Heart left ventricle (tissue), 16 donors: ENCODE measurements at regions not wholly inside any gene's neighbourhood (a gene's known extent, or its start where the extent isn't known, plus 50 kb on each side); places are given as distances from the start of the nearest gene placed in this dataset.
"Not testable (repeated sequence)": the region's sequence is repeated elsewhere in the genome, so short reads cannot be mapped to it uniquely, and the experiment has no call there.

ENCODE experiments used
- ATAC-seq, 4 donors: fragments of 200-7000 bp; cut with Tn5 transposase; one replicate each; pipeline ENCODE4 v1.9.1; 2020 to 2022; ENCODE audit warnings: moderate library complexity in 4 of 4, mild to moderate bottlenecking in 3 of 4, moderate number of reproducible peaks in 1 of 4
- DNase-seq, 5 donors: peaks; one replicate each; pipeline ENCODE4 v3.0.0-alpha.2; 2020
- H3K27ac ChIP-seq, 12 donors: fragments of 200-600 bp; sonication (generic) in 4 of 12; one replicate each; pipeline versions ENCODE4 v1.5.0 to v1.8.0; 2016 to 2022; ENCODE audit warnings: mild to moderate bottlenecking in 2 of 12
- H3K27me3 ChIP-seq, 9 donors: fragments of 200-600 bp; sonication (generic) in 2 of 9; one replicate each; pipeline versions ENCODE4 v1.5.1 to v1.8.0; 2016 to 2022; ENCODE audit warnings: mild to moderate bottlenecking in 3 of 9
- H3K36me3 ChIP-seq, 9 donors: fragments of 200-600 bp; sonication (generic) in 2 of 9; one replicate each; pipeline versions ENCODE4 v1.5.0 to v1.8.0; 2018 to 2022; ENCODE audit warnings: mild to moderate bottlenecking in 2 of 9
- H3K4me1 ChIP-seq, 12 donors: fragments of 200-600 bp; sonication (generic) in 4 of 12; one replicate each; pipeline versions ENCODE4 v1.5.0 to v1.8.0; 2016 to 2022; ENCODE audit warnings: mild to moderate bottlenecking in 3 of 12
- H3K4me3 ChIP-seq, 12 donors: fragments of 200-600 bp; sonication (generic) in 4 of 12; one replicate each; pipeline versions ENCODE4 v1.5.0 to v1.8.0; 2017 to 2022; ENCODE audit warnings: mild to moderate bottlenecking in 9 of 12, moderate library complexity in 4 of 12
- H3K9me3 ChIP-seq, 12 donors: fragments of 200-600 bp; sonication (generic) in 4 of 12; one replicate each; pipeline versions ENCODE4 v1.5.0 to v1.8.0; 2016 to 2022; ENCODE audit warnings: mild to moderate bottlenecking in 1 of 12
- CTCF ChIP-seq, 12 donors: fragments of 200-600 bp; sonication (generic) in 4 of 12; IDR thresholded peaks; one replicate each; pipeline versions ENCODE4 v1.5.0 to v1.8.0; 2018 to 2022; ENCODE audit warnings: antibody characterized with exemption in 12 of 12, mild to moderate bottlenecking in 5 of 12
- POLR2A ChIP-seq, 2 donors: fragments of 450-650 bp; IDR thresholded peaks; one replicate each; pipeline ENCODE4 v1.6.1; 2017; ENCODE audit warnings: antibody characterized with exemption in 2 of 2, mild to moderate bottlenecking in 2 of 2, moderate library complexity in 2 of 2
- WGBS, 4 donors: extraction: QIAGEN DNeasy Blood & Tissue Kit in 2 of 4; methylation state at CpG; one replicate each; pipeline versions ENCODE4 v1.1.5 to v1.1.7; 2013 to 2018; 5-methylcytosine and 5-hydroxymethylcytosine counted together
- intact Hi-C, 10 donors: fragments of 100-400 bp; cut with DNase I; formaldehyde crosslinking; loops; one replicate each; pipeline versions ENCODE4 v1.11.1 to v1.14.2; 2022
- donor health status: ischemic (EF 13 %, LVEDD 7.1; RV severe dilation, severe dysfunction).
- donor health status: healthy with polysubstance abuse.
- donor health status: DM: no; HTN: yes; CAD: no.
- donor health status: DM: no; HTN: no; CAD: no.
- donor health status: ischemic (EF 25% LVEDD 6.9; RV normal size, moderate dysfunction).
- donor health status: ischemic (EF 25% LVEDD 5.7; RV mildly dilated, moderate dysfunction).
- donor health status: healthy.
- donor health status: DM: yes; HTN: yes; CAD: no.
- donor health status: ischemic (EF 35%, LVEDD 5.7; RV mildly dilated, moderate dysfunction).
- donor health status: nonischemic (EF 11% LVEDD 7.7; RV severe dilation, severe dysfunction).
- donor health status: DM: yes; HTN: yes; CAD: no.
- donor health status: PGD.
- donor health status: ischemic (EF 29% LVEDD 5.4; RV normal size, mild dysfunction).
- donor health status: nonischemic (EF 23%, LVEDD 6.1; RV moderate dilation, normal function).

GRCh38 chr10:23585666-23586065 lies 146.8 kb downstream of the OTUD1 start:
- 42 to 65% (median 59%) methylated on average over 2 of the region's 2 CpGs for WGBS, 4 donors
- TF ChIP-seq CTCF (IDR thresholded peaks at IDR 0.05): no peak
- no peak for TF ChIP-seq POLR2A (IDR thresholded peaks at IDR 0.05)
- Histone ChIP-seq H3K4me3 (no peak overlapping the region), H3K27me3 (no peaks in the 10 kb centered on the region), H3K4me1 (no peaks in the 10 kb centered on the region), H3K9me3 (peaks cover 0 to 7% (median 0%) of the 10 kb centered on the region in 12 donors), H3K27ac (no peak overlapping the region), H3K36me3 (no peaks in the 10 kb centered on the region)
- intact Hi-C loops: no loop called here
- ATAC-seq (no peak), DNase-seq (no peak)

GRCh38 chr10:23595278-23595677 lies 156.4 kb downstream of the OTUD1 start:
- H3K27ac ChIP-seq, intact Hi-C loops, H3K27me3 ChIP-seq, H3K4me3 ChIP-seq, H3K4me1 ChIP-seq, ATAC-seq, DNase-seq, H3K36me3 ChIP-seq, H3K9me3 ChIP-seq: not testable (repeated sequence)
- WGBS, 4 donors: 84 to 91% (median 89%) methylated on average over 10 of the region's 10 CpGs

GRCh38 chr10:23604613-23605012 lies 165.7 kb downstream of the OTUD1 start:
- Histone ChIP-seq H3K4me1 (no peaks in the 10 kb centered on the region), H3K4me3 (no peak overlapping the region), H3K27me3 (no peaks in the 10 kb centered on the region), H3K9me3 (peaks cover 0 to 1% (median 0%) of the 10 kb centered on the region in 12 donors), H3K27ac (no peak overlapping the region), H3K36me3 (no peaks in the 10 kb centered on the region)
- ATAC-seq (no peak), DNase-seq (no peak)
- intact Hi-C loops: no loop called here
- 45 to 60% (median 54%) methylated on average over 2 of the region's 2 CpGs for WGBS, 4 donors
- TF ChIP-seq POLR2A (IDR thresholded peaks at IDR 0.05) (no peak), CTCF (IDR thresholded peaks at IDR 0.05) (no peak)

- Histone ChIP-seq H3K27me3 (no peaks in the 10 kb centered on the region), H3K4me3 (no peak overlapping the region), H3K4me1 (peaks cover 0 to 5% (median 0%) of the 10 kb centered on the region in 12 donors), H3K9me3 (no peaks in the 10 kb centered on the region), H3K36me3 (no peaks in the 10 kb centered on the region), H3K27ac (no peak overlapping the region)
- no peak for TF ChIP-seq POLR2A (IDR thresholded peaks at IDR 0.05)
- no peak for TF ChIP-seq CTCF (IDR thresholded peaks at IDR 0.05)
- intact Hi-C loops: no loop called here
- 78 to 82% (median 79%) methylated on average over 7 of the region's 7 CpGs for WGBS, 4 donors
- ATAC-seq (no peak), DNase-seq (no peak)
Observed at GRCh38 chr10:23606456-23606855, 167.6 kb downstream of the OTUD1 start.

GRCh38 chr10:23608926-23609325 lies 170.1 kb downstream of the OTUD1 start:
- H3K27me3 ChIP-seq: no peaks in the 10 kb centered on the region
- WGBS, 4 donors: 54 to 67% (median 60%) methylated on average over 7 of the region's 7 CpGs
- peaks cover 0 to 9% (median 0%) of the 10 kb centered on the region in 12 donors for H3K4me1 ChIP-seq
- H3K36me3 ChIP-seq: no peaks in the 10 kb centered on the region
- H3K9me3 ChIP-seq: no peaks in the 10 kb centered on the region
- H3K4me3 ChIP-seq: no peak overlapping the region
- DNase-seq (no peak), ATAC-seq (no peak)
- TF ChIP-seq POLR2A (IDR thresholded peaks at IDR 0.05): no peak
- TF ChIP-seq CTCF (IDR thresholded peaks at IDR 0.05): no peak
- intact Hi-C loops: no loop called here
- no peak overlapping the region for H3K27ac ChIP-seq
